Motor neuron (in vitro differentiated cells): ENCODE measurements at regions not wholly inside any gene's neighbourhood (a gene's known extent, or its start where the extent isn't known, plus 50 kb on each side); places are given as distances from the start of the nearest gene placed in this dataset.

Source experiments
- ATAC-seq, 8 experiments: fragments of 200-7000 bp; cut with Tn5 transposase; replicated peaks in 6 of 8; 2 replicates each; pipeline ENCODE4 v1.8.0; 2021; ENCODE audit warnings: mild to moderate bottlenecking in 8 of 8, moderate library complexity in 8 of 8
- H3K27ac ChIP-seq, 2 donors: fragments of 250-450 bp; sonication (Bioruptor Pico); 2 replicates each; pipeline ENCODE4 v1.9.0; 2021; ENCODE audit warnings: antibody characterized with exemption in 2 of 2, mild to moderate bottlenecking in 2 of 2, moderate library complexity in 1 of 2
- H3K4me1 ChIP-seq, 2 donors: fragments of 250-450 bp; sonication (Bioruptor Pico); replicated peaks in 1 of 2; 2 replicates each; pipeline ENCODE4 v1.6.1; 2021; ENCODE audit warnings: antibody characterized with exemption in 2 of 2, mild to moderate bottlenecking in 2 of 2, moderate library complexity in 1 of 2
- H3K4me3 ChIP-seq, 5 donors: fragments of 250-450 bp; sonication (Bioruptor Pico); 2 replicates each; pipeline ENCODE4 v1.9.0; 2021; ENCODE audit warnings: antibody characterized with exemption in 5 of 5, mild to moderate bottlenecking in 5 of 5, moderate library complexity in 4 of 5
- WGBS, 10 experiments: fragments of 450-650 bp; shearing (Covaris generic); methylation state at CpG; one replicate each; pipeline ENCODE4 v1.0.0; 2022; 5-methylcytosine and 5-hydroxymethylcytosine counted together
- in situ Hi-C, 9 experiments: fragments of 400-800 bp; cut with MboI; loops; one replicate each; pipeline ENCODE4 v1.15.0; 2021; ENCODE audit warnings: low sequenced_read_pairs in 9 of 9, low pct_unique_long_range_greater_than_20kb in 2 of 9; ENCODE audit not compliant: unreplicated experiment in 9 of 9

GRCh38 chr17:56699186-56699894 lies 105.8 kb downstream of the NOG start:
- WGBS, 10 experiments = 0 to 100% (median 56%) methylated on average over 1 to 9 of the region's 18 CpGs; no CpG with 5 or more reads in 1 of the 10 experiments
- in situ Hi-C loops = loop anchor here in 1 of 9 experiments (25.0 kb wide), 1 partner anchor 112 kb away; the partner anchor contains the start of gene NOG
- H3K4me3 ChIP-seq = no peak overlapping the region
- H3K4me1 ChIP-seq = peaks cover 0 to 6% of the 10 kb centered on the region in 2 donors
- H3K27ac ChIP-seq = no peak overlapping the region
- peak; percentile 79 to 99 (median 90) for ATAC-seq

GRCh38 chr17:56700919-56701420 lies 107.5 kb downstream of the NOG start:
- 60 to 100% (median 69%) methylated on average over 1 to 5 of the region's 7 CpGs; no CpG with 5 or more reads in 3 of the 10 experiments for WGBS, 10 experiments
- ATAC-seq = no peak
- Histone ChIP-seq H3K4me3 (no peak overlapping the region), H3K27ac (no peak overlapping the region), H3K4me1 (peaks cover 0 to 6% of the 10 kb centered on the region in 2 donors)
- in situ Hi-C loops = loop anchor here in 4 of 9 experiments (25.0 kb wide), 3 partner anchors 114 to 1164 kb away; partner anchors contain the start of gene NOG (in 2 of the 4)

DNA sequence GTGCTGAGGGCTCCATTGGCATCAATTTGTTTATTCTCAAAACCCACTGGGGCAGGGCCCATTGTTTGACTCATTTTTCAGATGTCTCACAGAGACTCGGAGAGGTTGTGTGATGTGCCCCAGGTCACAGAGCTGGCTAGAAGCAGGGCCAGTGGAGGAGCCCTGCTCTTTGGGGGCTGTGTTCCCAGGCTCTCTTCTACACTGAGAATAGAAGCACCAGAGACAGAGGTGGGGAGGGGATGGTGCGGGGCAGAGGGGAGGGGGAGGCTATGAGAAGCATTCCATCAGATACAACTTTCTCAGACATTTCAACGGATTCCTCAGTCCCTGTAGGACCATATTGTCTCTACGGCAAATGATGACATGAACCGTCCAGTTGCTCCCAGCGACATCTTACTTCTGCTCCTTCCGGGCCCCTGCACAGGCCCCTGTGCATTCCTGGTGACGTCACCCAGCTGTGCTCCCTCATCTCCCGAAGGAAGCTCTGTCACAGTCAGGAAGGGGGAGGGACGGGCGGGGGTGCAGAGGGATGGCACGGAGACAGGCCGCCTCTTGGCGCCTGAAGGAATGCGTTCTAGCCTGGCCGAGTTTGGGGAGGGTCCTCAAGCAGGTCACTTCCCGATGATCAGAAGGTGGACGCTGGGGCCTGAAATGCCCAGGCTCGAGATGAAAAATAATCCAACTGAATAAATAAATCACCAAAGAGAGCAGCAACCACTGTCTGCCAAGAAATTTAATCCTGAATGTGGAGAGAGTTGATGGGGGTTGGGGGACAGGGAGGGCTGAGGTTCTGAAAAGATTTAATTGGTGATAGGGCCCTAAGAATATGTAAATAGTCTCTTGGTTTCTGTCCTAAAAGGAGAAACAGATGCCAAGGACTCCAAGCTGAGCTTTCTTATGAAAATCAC lies 114.1 kb downstream of the NOG start:
- in situ Hi-C loops = loop anchor here in 4 of 9 experiments (25.0 kb wide), 3 partner anchors 120 to 1170 kb away; partner anchors contain the start of gene NOG (in 2 of the 4)
- Histone ChIP-seq H3K4me1 (peaks cover 0 to 12% of the 10 kb centered on the region in 2 donors), H3K27ac (no peak overlapping the region), H3K4me3 (no peak overlapping the region)
- ATAC-seq = peak in 6 of 8 experiments; percentile 14 to 87 (median 71)
- WGBS, 10 experiments = 0 to 57% methylated on average over 1 to 4 of the region's 19 CpGs; no CpG with 5 or more reads in 8 of the 10 experiments

- 0% methylated on average over 1 of the region's 1 CpG; no CpG with 5 or more reads in 9 of the 10 experiments for WGBS, 10 experiments
- no peak for ATAC-seq
- in situ Hi-C loops = loop anchor here in 4 of 9 experiments (25.0 kb wide), 3 partner anchors 121 to 1171 kb away; partner anchors contain the start of gene NOG (in 2 of the 4)
- H3K4me3 ChIP-seq = no peak overlapping the region
- H3K27ac ChIP-seq = no peak overlapping the region
- H3K4me1 ChIP-seq = peaks cover 0 to 12% of the 10 kb centered on the region in 2 donors
Observed at GRCh38 chr17:56708220-56708558, 114.7 kb downstream of the NOG start.

GRCh38 chr17:56708670-56709410 lies 115.3 kb downstream of the NOG start:
- ATAC-seq = no peak
- Histone ChIP-seq H3K4me3 (no peak overlapping the region), H3K4me1 (peaks cover 0 to 12% of the 10 kb centered on the region in 2 donors), H3K27ac (no peak overlapping the region)
- WGBS, 10 experiments = 40 to 100% (median 88%) methylated on average over 1 to 9 of the region's 9 CpGs; no CpG with 5 or more reads in 2 of the 10 experiments
- in situ Hi-C loops = loop anchor here in 4 of 9 experiments (25.0 kb wide), 3 partner anchors 122 to 1172 kb away; partner anchors contain the start of gene NOG (in 2 of the 4)

- in situ Hi-C loops = loop anchor here in 4 of 9 experiments (25.0 kb wide), 3 partner anchors 124 to 1174 kb away; partner anchors contain the start of gene NOG (in 2 of the 4)
- Histone ChIP-seq H3K4me1 (peaks cover 0 to 12% of the 10 kb centered on the region in 2 donors), H3K4me3 (no peak overlapping the region), H3K27ac (no peak overlapping the region)
- WGBS, 10 experiments = 60 to 100% (median 83%) methylated on average over 1 to 5 of the region's 6 CpGs; no CpG with 5 or more reads in 3 of the 10 experiments
- no peak for ATAC-seq
Observed at GRCh38 chr17:56710986-56711385, 117.5 kb downstream of the NOG start.

DNA sequence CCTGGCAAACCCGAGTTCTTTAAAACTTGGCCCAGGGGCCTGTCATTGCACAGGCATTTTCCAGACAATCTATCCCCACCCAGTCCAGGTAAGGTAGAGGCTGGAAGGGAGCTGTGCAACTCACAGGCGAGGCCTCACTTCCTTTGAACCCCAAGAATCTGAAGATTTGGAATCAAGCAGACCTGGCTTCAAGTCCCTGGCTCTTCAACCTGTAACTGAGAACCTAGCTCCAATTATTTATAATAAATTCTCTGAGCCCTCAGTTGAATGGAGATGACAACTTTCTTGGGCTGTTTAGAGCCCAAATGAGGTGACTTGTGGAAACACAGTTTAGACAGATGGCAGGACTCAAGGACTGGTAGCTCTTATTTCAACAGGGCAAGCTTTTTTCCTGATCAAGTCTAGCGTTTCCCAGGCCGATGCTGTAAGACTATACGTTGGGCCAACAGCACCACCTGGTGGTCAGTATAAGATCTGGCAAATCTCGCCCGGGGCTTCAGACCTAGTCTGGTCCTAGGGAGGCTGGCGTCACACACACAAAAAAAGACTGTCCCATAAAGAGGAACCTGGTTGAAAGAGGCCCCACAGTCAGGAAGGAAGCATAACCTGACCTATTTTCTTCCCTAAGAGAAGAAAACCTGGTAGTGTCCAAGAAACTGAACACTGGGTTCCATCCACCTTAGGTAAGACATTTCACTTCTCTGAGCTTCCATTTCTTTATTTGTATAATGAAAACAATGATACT lies 117.9 kb downstream of the C17orf67 start:
- WGBS, 10 experiments = 0 to 100% (median 28%) methylated on average over 1 to 6 of the region's 8 CpGs; no CpG with 5 or more reads in 2 of the 10 experiments
- H3K4me3 ChIP-seq = no peak overlapping the region
- in situ Hi-C loops = loop anchor here in 4 of 9 experiments (25.0 kb wide), 3 partner anchors 128 to 1178 kb away; partner anchors contain the start of gene NOG (in 2 of the 4)
- H3K4me1 ChIP-seq = no peaks in the 10 kb centered on the region
- ATAC-seq = peak; percentile 90 to 100 (median 96)
- H3K27ac ChIP-seq = no peak overlapping the region

- no peaks in the 10 kb centered on the region for H3K4me1 ChIP-seq
- H3K27ac ChIP-seq = no peak overlapping the region
- 100% methylated on average over 3 of the region's 4 CpGs; no CpG with 5 or more reads in 9 of the 10 experiments for WGBS, 10 experiments
- in situ Hi-C loops = loop anchor here in 4 of 9 experiments (25.0 kb wide), 3 partner anchors 130 to 1180 kb away; partner anchors contain the start of gene NOG (in 2 of the 4)
- no peak overlapping the region for H3K4me3 ChIP-seq
- peak in 1 of 8 experiments; percentile 29 for ATAC-seq
Observed at GRCh38 chr17:56717471-56717870, 116.2 kb downstream of the C17orf67 start.

DNA sequence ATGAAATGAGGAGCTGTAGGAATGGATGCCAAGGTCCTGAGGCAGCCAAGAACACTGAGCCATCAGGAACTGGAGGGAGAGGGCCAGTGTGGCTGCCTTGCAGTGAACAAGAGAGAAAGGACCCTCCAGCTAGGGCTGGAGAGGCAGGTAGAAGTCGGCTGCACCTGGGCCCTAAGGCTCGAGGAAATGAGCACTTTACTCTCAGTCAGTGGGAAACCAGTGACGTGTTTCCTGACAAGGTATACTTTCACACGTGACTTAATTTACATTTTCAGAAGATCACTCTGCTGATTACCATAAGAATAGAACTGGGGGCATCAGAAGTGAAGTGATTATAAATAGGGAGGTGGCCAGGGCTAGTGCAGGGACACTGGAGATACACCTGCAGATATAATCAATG lies 115.2 kb downstream of the C17orf67 start:
- in situ Hi-C loops = loop anchor here in 4 of 9 experiments (25.0 kb wide), 3 partner anchors 131 to 1181 kb away; partner anchors contain the start of gene NOG (in 2 of the 4)
- Histone ChIP-seq H3K4me3 (no peak overlapping the region), H3K27ac (no peak overlapping the region), H3K4me1 (no peaks in the 10 kb centered on the region)
- no peak for ATAC-seq
- WGBS, 10 experiments = 0 to 80% (median 59%) methylated on average over 1 to 4 of the region's 4 CpGs; no CpG with 5 or more reads in 3 of the 10 experiments

- 37 to 100% (median 75%) methylated on average over 2 to 5 of the region's 5 CpGs; no CpG with 5 or more reads in 1 of the 10 experiments for whole genome bisulfite sequencing, 10 experiments
- Histone ChIP-seq H3K27ac (no peak overlapping the region), H3K4me1 (no peaks in the 10 kb centered on the region), H3K4me3 (no peak overlapping the region)
- in situ Hi-C loops = loop anchor here in 4 of 9 experiments (25.0 kb wide), 3 partner anchors 136 to 1186 kb away; partner anchors contain the start of gene NOG (in 2 of the 4)
- ATAC-seq = peak in 1 of 8 experiments; percentile 38
Observed at GRCh38 chr17:56723421-56723820, 110.3 kb downstream of the C17orf67 start.

- Histone ChIP-seq H3K4me3 (no peak overlapping the region), H3K4me1 (no peaks in the 10 kb centered on the region), H3K27ac (no peak overlapping the region)
- WGBS, 10 experiments = 0 to 80% (median 60%) methylated on average over 1 to 7 of the region's 11 CpGs; no CpG with 5 or more reads in 4 of the 10 experiments
- in situ Hi-C loops = loop anchor here in 5 of 9 experiments (25.0 kb wide), 4 partner anchors 87 to 1187 kb away; partner anchors contain the start of gene NOG (in 2 of the 5)
- ATAC-seq = peak in 3 of 8 experiments; percentile 52 to 87 (median 52)
Observed at GRCh38 chr17:56724664-56725063, 109.1 kb downstream of the C17orf67 start.
